CD4-positive, alpha-beta memory T cell (primary cell): ENCODE measurements at regions not wholly inside any gene's neighbourhood (a gene's known extent, or its start where the extent isn't known, plus 50 kb on each side); places are given as distances from the start of the nearest gene placed in this dataset.

Experiments used
- CTCF ChIA-PET: fragments of 350-600 bp; sonication (Branson Sonifier 250); formaldehyde crosslinking; loops from one replicate; lab custom pipeline; 2021; ENCODE audit warnings: inconsistent platforms; ENCODE audit not compliant: partially characterized antibody; lab: Charles Lee
- POLR2A ChIA-PET: fragments of 350-600 bp; sonication (Branson Sonifier 250); formaldehyde crosslinking; loops from one replicate; lab custom pipeline; 2021; ENCODE audit not compliant: partially characterized antibody; lab: Charles Lee
- DNase-seq, 5 donors: peaks; one replicate each; pipeline versions ENCODE4 v3.0.0 to v3.0.0-alpha.2; 2020 to 2022; ENCODE audit warnings: mixed read lengths in 1 of 5
- H3K27ac ChIP-seq: one replicate; pipeline ENCODE4 v1.7.0; 2013; ENCODE audit warnings: low read depth, low read length
- H3K27me3 ChIP-seq: 2 replicates; pipeline ENCODE4 v1.7.0; 2013; ENCODE audit warnings: mild to moderate bottlenecking, low read length, moderate library complexity; ENCODE audit not compliant: insufficient read depth
- H3K36me3 ChIP-seq: 2 replicates; pipeline ENCODE4 v1.7.0; 2013; ENCODE audit warnings: mild to moderate bottlenecking, low read length, moderate library complexity; ENCODE audit not compliant: insufficient read depth
- H3K4me1 ChIP-seq: 2 replicates; pipeline ENCODE4 v1.7.0; 2013; ENCODE audit warnings: mild to moderate bottlenecking, low read length, moderate library complexity; ENCODE audit not compliant: insufficient read depth
- H3K4me3 ChIP-seq, 2 donors: one replicate each; pipeline ENCODE4 v1.7.0; 2013; ENCODE audit warnings: low read length in 2 of 2, mild to moderate bottlenecking in 1 of 2
- H3K9me3 ChIP-seq, 2 donors: one replicate each; pipeline ENCODE4 v1.7.0; 2013; ENCODE audit warnings: low read length in 2 of 2, control low read depth in 1 of 2; ENCODE audit not compliant: control insufficient read depth in 1 of 2
- H3K27ac Mint-ChIP-seq, 7 donors: one replicate each; pipeline ENCODE4 v1.8.0; 2020 to 2021; ENCODE audit warnings: mixed read lengths in 7 of 7, mild to moderate bottlenecking in 6 of 7, inconsistent platforms in 3 of 7, moderate library complexity in 3 of 7
- H3K27me3 Mint-ChIP-seq, 2 donors: one replicate each; pipeline ENCODE4 v1.8.0; 2020 to 2021; ENCODE audit warnings: mixed read lengths in 2 of 2
- H3K36me3 Mint-ChIP-seq, 2 donors: one replicate each; pipeline ENCODE4 v1.8.0; 2020 to 2021; ENCODE audit warnings: mixed read lengths in 2 of 2, inconsistent platforms in 1 of 2, mild to moderate bottlenecking in 1 of 2
- H3K4me1 Mint-ChIP-seq, 4 donors: one replicate each; pipeline ENCODE4 v1.8.0; 2020 to 2021; ENCODE audit warnings: mixed read lengths in 4 of 4, mild to moderate bottlenecking in 1 of 4
- H3K4me3 Mint-ChIP-seq, 8 donors: one replicate each; pipeline ENCODE4 v1.8.0; 2020 to 2021; ENCODE audit warnings: mixed read lengths in 8 of 8, mild to moderate bottlenecking in 7 of 8, moderate library complexity in 6 of 8, inconsistent platforms in 3 of 8
- H3K9me3 Mint-ChIP-seq, 8 donors: one replicate each; pipeline ENCODE4 v1.8.0; 2020 to 2021; ENCODE audit warnings: mixed read lengths in 8 of 8, mild to moderate bottlenecking in 5 of 8, inconsistent platforms in 3 of 8, moderate library complexity in 1 of 8
- intact Hi-C: fragments of 100-400 bp; cut with micrococcal nuclease; formaldehyde crosslinking; loops from one replicate; pipeline ENCODE4 v1.15.1; 2023

DNA sequence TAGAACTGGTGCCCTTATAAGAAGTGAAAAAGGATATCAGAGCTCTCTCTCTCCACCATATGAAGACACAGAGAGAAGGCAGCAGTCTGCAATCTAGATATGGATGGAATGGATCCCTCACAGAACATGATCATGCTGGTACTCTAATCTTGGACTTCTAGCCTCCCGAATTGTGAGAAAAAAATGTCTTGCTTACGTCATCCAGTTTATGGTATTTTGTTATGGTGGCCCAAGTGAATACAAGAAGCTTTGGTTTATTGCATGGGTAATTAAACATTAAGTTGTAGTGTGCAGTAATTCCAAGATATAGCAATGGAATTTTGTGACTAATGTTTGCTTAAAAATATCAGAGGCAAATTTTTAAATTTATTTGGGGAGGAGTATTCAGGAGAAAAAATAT, 1667.4 kb upstream of the SLC39A10 start:
- DNase-seq, result no peak
- Histone ChIP-seq H3K27me3 (no peaks in the 10 kb centered on the region), H3K4me1 (no peaks in the 10 kb centered on the region), H3K4me3 (no peak overlapping the region), H3K36me3 (no peaks in the 10 kb centered on the region), H3K27ac (no peak overlapping the region), H3K9me3 (no peaks in the 10 kb centered on the region)
- CTCF ChIA-PET, result no interaction called here
- POLR2A ChIA-PET, result no interaction called here
- no peak overlapping the region for H3K4me3 Mint-ChIP-seq
- H3K27ac Mint-ChIP-seq, result no peak overlapping the region
- intact Hi-C loops, result no loop called here
- H3K9me3 Mint-ChIP-seq, result peaks cover 0 to 3% (median 0%) of the 10 kb centered on the region in 8 donors
- no peaks in the 10 kb centered on the region for H3K36me3 Mint-ChIP-seq
- H3K4me1 Mint-ChIP-seq, result no peaks in the 10 kb centered on the region
- H3K27me3 Mint-ChIP-seq, result no peaks in the 10 kb centered on the region

DNA sequence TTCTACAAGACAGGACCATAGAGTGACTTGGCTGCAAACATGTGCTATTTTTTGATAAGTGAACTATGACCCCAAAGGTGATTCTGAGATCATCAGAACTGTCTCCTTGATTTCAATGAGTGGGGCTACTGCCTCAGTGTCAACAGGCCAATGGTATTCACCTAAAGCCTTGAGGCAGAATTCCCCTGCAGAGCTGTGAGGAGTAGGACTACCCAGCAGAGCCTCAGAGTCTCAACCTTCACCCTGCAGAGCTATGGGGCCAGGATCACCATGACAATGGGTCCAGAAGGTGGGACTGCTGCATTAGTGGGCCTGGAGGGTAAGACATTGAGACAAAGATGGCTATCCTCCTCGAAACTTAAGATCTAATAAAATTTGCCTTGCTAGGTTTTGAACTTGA, 1668.2 kb upstream of the SLC39A10 start:
- H3K36me3 ChIP-seq, result no peaks in the 10 kb centered on the region
- intact Hi-C loops, result no loop called here
- ChIA-PET CTCF (no interaction called here), POLR2A (no interaction called here)
- H3K4me3 ChIP-seq, result no peak overlapping the region
- H3K27ac ChIP-seq, result no peak overlapping the region
- Mint-ChIP-seq H3K4me1 (no peaks in the 10 kb centered on the region), H3K27ac (no peak overlapping the region), H3K4me3 (no peak overlapping the region), H3K9me3 (peaks cover 0 to 2% (median 0%) of the 10 kb centered on the region in 8 donors), H3K36me3 (no peaks in the 10 kb centered on the region), H3K27me3 (no peaks in the 10 kb centered on the region)
- H3K9me3 ChIP-seq, result no peaks in the 10 kb centered on the region
- no peaks in the 10 kb centered on the region for H3K27me3 ChIP-seq
- DNase-seq, result no peak
- no peaks in the 10 kb centered on the region for H3K4me1 ChIP-seq

DNA sequence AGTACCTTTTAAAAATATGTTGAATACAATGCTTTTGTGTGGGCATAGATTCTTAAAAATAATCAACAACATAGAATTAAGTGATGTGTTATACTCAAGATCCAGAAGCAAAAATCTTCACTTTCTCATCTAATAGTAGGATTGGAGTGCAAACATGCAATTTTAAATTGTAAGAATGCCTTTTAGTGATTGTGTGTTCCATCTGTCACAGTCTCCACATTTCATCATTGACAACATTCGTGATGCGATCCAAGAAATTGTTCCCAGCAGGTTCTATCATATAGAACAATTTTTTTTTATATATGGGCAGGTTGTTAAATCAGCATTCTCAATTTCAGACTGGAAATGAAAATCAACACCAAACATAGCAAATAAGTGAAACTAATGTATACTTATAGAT, 1671.8 kb upstream of the SLC39A10 start:
- CTCF ChIA-PET, result no interaction called here
- H3K36me3 Mint-ChIP-seq, result no peaks in the 10 kb centered on the region
- intact Hi-C loops, result no loop called here

DNA sequence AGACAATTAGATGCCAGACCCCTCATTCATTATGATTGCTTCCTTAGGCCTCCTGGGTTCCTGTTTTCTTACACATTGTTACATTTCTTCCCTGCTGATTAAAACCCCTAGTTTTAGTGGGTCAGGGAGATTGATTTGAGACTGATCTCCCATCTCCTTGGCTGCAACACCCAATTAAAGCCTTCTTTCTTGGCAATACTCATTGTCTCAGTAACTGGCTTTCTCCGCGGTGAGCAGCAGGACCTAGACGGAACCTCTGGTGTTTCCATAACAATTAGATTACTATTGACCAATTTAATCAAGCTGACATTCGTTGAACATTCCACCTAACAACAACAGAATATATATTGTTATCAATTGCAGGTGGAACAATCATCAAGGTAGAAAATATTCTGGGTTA, 1676.4 kb upstream of the SLC39A10 start:
- Histone ChIP-seq H3K27me3 (no peaks in the 10 kb centered on the region), H3K36me3 (no peaks in the 10 kb centered on the region), H3K4me1 (no peaks in the 10 kb centered on the region), H3K4me3 (no peak overlapping the region), H3K27ac (no peak overlapping the region), H3K9me3 (no peaks in the 10 kb centered on the region)
- Mint-ChIP-seq H3K27ac (no peak overlapping the region), H3K4me3 (no peak overlapping the region), H3K36me3 (no peaks in the 10 kb centered on the region), H3K27me3 (no peaks in the 10 kb centered on the region), H3K9me3 (peaks cover 0 to 16% (median 3%) of the 10 kb centered on the region in 8 donors), H3K4me1 (no peaks in the 10 kb centered on the region)
- intact Hi-C loops, result no loop called here
- ChIA-PET CTCF (no interaction called here), POLR2A (no interaction called here)
- no peak for DNase-seq

More for the DNA sequence above, 1671.8 kb upstream of the SLC39A10 start:
- H3K9me3 ChIP-seq, result no peaks in the 10 kb centered on the region
- H3K4me3 ChIP-seq, result no peak overlapping the region
- Mint-ChIP-seq H3K4me1 (no peaks in the 10 kb centered on the region), H3K27me3 (no peaks in the 10 kb centered on the region), H3K9me3 (peaks cover 0 to 2% (median 0%) of the 10 kb centered on the region in 8 donors), H3K27ac (no peak overlapping the region), H3K4me3 (no peak overlapping the region)
- POLR2A ChIA-PET, result no interaction called here
- H3K36me3 ChIP-seq, result no peaks in the 10 kb centered on the region
- H3K27me3 ChIP-seq, result no peaks in the 10 kb centered on the region
- no peak for DNase-seq
- no peak overlapping the region for H3K27ac ChIP-seq
- H3K4me1 ChIP-seq, result no peaks in the 10 kb centered on the region

DNA sequence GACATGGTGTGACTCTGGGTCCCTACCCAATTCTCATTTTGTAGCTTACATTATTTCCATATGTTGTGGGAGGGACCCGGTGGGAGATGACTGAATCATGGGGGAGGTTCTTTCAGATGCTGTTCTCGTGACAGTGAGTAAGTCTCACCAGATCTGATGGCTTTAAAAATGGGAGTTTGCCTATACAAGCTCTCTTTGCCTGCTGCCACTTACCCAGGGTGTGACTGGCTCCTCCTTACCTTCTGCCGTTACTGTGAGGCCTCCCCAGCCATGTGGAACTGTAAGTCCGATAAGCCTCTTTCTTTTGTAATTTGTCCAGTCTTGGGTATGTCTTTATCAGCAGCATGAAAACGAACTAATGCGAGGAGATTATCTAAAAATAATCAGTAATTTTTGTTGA, 1683.2 kb upstream of the SLC39A10 start:
- Mint-ChIP-seq H3K4me3 (no peak overlapping the region), H3K27me3 (no peaks in the 10 kb centered on the region), H3K36me3 (no peaks in the 10 kb centered on the region), H3K9me3 (peaks cover 0 to 16% (median 3%) of the 10 kb centered on the region in 8 donors), H3K27ac (no peak overlapping the region), H3K4me1 (no peaks in the 10 kb centered on the region)
- no peak for DNase-seq
- ChIA-PET POLR2A (no interaction called here), CTCF (interaction anchor here (0.7 kb wide), 1 partner anchor 19 kb away, joined by 3 read pairs; no protein-coding TSS in a partner anchor)
- Histone ChIP-seq H3K27me3 (no peaks in the 10 kb centered on the region), H3K4me3 (no peak overlapping the region), H3K36me3 (no peaks in the 10 kb centered on the region), H3K9me3 (no peaks in the 10 kb centered on the region), H3K4me1 (no peaks in the 10 kb centered on the region), H3K27ac (no peak overlapping the region)
- intact Hi-C loops, result no loop called here

DNA sequence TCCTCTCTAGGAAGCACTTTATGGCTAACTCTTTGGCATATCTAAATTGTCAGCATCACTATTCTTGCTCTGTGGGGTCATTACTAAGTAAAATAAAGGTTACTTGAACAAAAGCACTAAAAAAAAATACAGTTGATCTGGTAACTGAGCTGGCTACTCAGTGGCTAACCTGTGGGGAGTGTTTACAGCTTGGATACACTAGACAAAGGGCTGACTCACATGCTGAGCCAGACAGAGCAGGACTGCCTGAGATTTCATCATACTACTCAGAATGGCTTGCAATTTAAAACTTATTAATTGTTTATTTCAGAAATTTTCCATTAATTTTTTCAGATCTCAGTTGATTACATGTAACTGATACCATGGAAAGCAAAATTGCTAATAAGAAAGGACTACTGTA, 1690.4 kb upstream of the SLC39A10 start:
- Mint-ChIP-seq H3K9me3 (peaks cover 0 to 5% (median 0%) of the 10 kb centered on the region in 8 donors), H3K27me3 (no peaks in the 10 kb centered on the region), H3K4me1 (no peaks in the 10 kb centered on the region), H3K36me3 (no peaks in the 10 kb centered on the region), H3K4me3 (no peak overlapping the region), H3K27ac (no peak overlapping the region)
- DNase-seq, result no peak
- ChIA-PET POLR2A (no interaction called here), CTCF (no interaction called here)
- no peak overlapping the region for H3K4me3 ChIP-seq
- no peaks in the 10 kb centered on the region for H3K4me1 ChIP-seq
- H3K36me3 ChIP-seq, result no peaks in the 10 kb centered on the region
- no peak overlapping the region for H3K27ac ChIP-seq
- intact Hi-C loops, result no loop called here
- no peaks in the 10 kb centered on the region for H3K27me3 ChIP-seq
- no peaks in the 10 kb centered on the region for H3K9me3 ChIP-seq

DNA sequence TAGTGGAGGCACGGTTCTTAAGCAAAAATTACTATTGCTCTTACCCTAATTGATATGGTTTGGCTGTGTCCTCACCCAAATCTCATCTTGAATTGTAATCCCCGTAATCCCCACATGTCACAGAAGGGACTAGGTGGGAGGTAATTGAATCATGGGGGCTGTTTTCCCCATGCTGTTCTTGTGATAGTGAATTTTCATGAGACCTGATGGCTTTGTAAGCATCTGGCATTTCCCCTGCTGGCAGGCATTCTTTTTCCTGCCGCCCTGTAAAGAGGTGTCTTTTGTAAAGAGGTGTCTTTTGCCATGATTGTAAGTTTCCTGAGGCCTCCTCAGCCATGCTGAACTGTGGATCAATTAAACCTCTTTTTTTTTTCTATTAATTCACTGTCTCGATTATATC, 1691.8 kb upstream of the SLC39A10 start:
- Mint-ChIP-seq H3K9me3 (peaks cover 0 to 5% (median 0%) of the 10 kb centered on the region in 8 donors), H3K27me3 (no peaks in the 10 kb centered on the region), H3K27ac (no peak overlapping the region), H3K4me3 (no peak overlapping the region), H3K36me3 (no peaks in the 10 kb centered on the region), H3K4me1 (no peaks in the 10 kb centered on the region)
- intact Hi-C loops, result no loop called here
- H3K9me3 ChIP-seq, result no peaks in the 10 kb centered on the region
- H3K27me3 ChIP-seq, result no peaks in the 10 kb centered on the region
- DNase-seq, result no peak
- H3K4me1 ChIP-seq, result no peaks in the 10 kb centered on the region
- no peaks in the 10 kb centered on the region for H3K36me3 ChIP-seq
- H3K4me3 ChIP-seq, result no peak overlapping the region
- POLR2A ChIA-PET, result no interaction called here
- CTCF ChIA-PET, result no interaction called here
- no peak overlapping the region for H3K27ac ChIP-seq
